ENCODE measurements at regions not wholly inside any gene's neighbourhood (a gene's known extent, or its start where the extent isn't known, plus 50 kb on each side); places are given as distances from the start of the nearest gene placed in this dataset.

- DNase-seq (no peak), ATAC-seq (ENCODE audit: insufficient read depth, low read depth) (no peak)
- TF ChIP-seq EZH2 (IDR thresholded peaks at IDR 0.05; ENCODE audit: borderline replicate concordance, low read depth, low read length, severe bottlenecking) (no peak), CTCF (IDR thresholded peaks at IDR 0.05; ENCODE audit: borderline replicate concordance, extremely low read depth, low read length, poor library complexity, severe bottlenecking) (no peak)
- Histone ChIP-seq H3K4me2 (ENCODE audit: insufficient read depth, low read length) (no peak overlapping the region), H4K20me1 (ENCODE audit: insufficient read depth, low read length) (no peaks in the 10 kb centered on the region), H3K4me1 (ENCODE audit: insufficient read depth, low read length) (peaks cover 36% of the 10 kb centered on the region), H3K4me3 (ENCODE audit: low read depth in 1 of 2, low read length in 2 of 2) (no peak overlapping the region), H3K9me3 (ENCODE audit: insufficient read depth, low read length, severe bottlenecking) (no peaks in the 10 kb centered on the region), H3K9ac (ENCODE audit: low read depth, low read length) (no peak overlapping the region), H3K27me3 (ENCODE audit: insufficient read depth, low read length, poor library complexity) (no peaks in the 10 kb centered on the region), H2AFZ (ENCODE audit: low read depth, low read length) (no peak overlapping the region), H3K79me2 (ENCODE audit: insufficient read depth, low read length) (peaks cover 48% of the 10 kb centered on the region), H3K36me3 (ENCODE audit: insufficient read depth, low read length) (no peaks in the 10 kb centered on the region), H3K27ac (ENCODE audit: low read length) (no peak overlapping the region)
Measured at GRCh38 chrX:45774961-45775360, 574.3 kb upstream of the DIPK2B start.

- TF ChIP-seq CTCF (IDR thresholded peaks at IDR 0.05; ENCODE audit: borderline replicate concordance, extremely low read depth, low read length, poor library complexity, severe bottlenecking) (no peak), EZH2 (IDR thresholded peaks at IDR 0.05; ENCODE audit: borderline replicate concordance, low read depth, low read length, severe bottlenecking) (no peak)
- H3K4me1 ChIP-seq (ENCODE audit: insufficient read depth, low read length), result peaks cover 36% of the 10 kb centered on the region
Measured at GRCh38 chrX:45773572-45773971, 572.9 kb upstream of the DIPK2B start.

GRCh38 chrX:45771560-45772340 lies 571.1 kb upstream of the DIPK2B start:
- no peaks in the 10 kb centered on the region for H3K9me3 ChIP-seq (ENCODE audit: insufficient read depth, low read length, severe bottlenecking)
- TF ChIP-seq CTCF (IDR thresholded peaks at IDR 0.05; ENCODE audit: borderline replicate concordance, extremely low read depth, low read length, poor library complexity, severe bottlenecking) (no peak), EZH2 (IDR thresholded peaks at IDR 0.05; ENCODE audit: borderline replicate concordance, low read depth, low read length, severe bottlenecking) (no peak)
- H3K9ac ChIP-seq (ENCODE audit: low read depth, low read length), result peak overlapping the region; percentile 56
- DNase-seq, result peak; percentile 79
- H3K4me3 ChIP-seq (ENCODE audit: low read depth in 1 of 2, low read length in 2 of 2), result peak overlapping the region in 1 of 2 experiments; percentile 51; a peak in 3 of 4 replicates
- H2AFZ ChIP-seq (ENCODE audit: low read depth, low read length), result peak overlapping the region; percentile 63
- peaks cover 7% of the 10 kb centered on the region for H3K36me3 ChIP-seq (ENCODE audit: insufficient read depth, low read length)
- peak overlapping the region; percentile 93 for H3K27ac ChIP-seq (ENCODE audit: low read length)
- H3K79me2 ChIP-seq (ENCODE audit: insufficient read depth, low read length), result peaks cover 33% of the 10 kb centered on the region
- no peaks in the 10 kb centered on the region for H3K27me3 ChIP-seq (ENCODE audit: insufficient read depth, low read length, poor library complexity)
- peak; percentile 98 for ATAC-seq (ENCODE audit: insufficient read depth, low read depth)
- no peaks in the 10 kb centered on the region for H4K20me1 ChIP-seq (ENCODE audit: insufficient read depth, low read length)
- peak overlapping the region; percentile 62 for H3K4me2 ChIP-seq (ENCODE audit: insufficient read depth, low read length)
- peaks cover 36% of the 10 kb centered on the region for H3K4me1 ChIP-seq (ENCODE audit: insufficient read depth, low read length)

More at GRCh38 chrX:45773572-45773971, 572.9 kb upstream of the DIPK2B start:
- no peak overlapping the region for H3K4me2 ChIP-seq (ENCODE audit: insufficient read depth, low read length)
- no peaks in the 10 kb centered on the region for H3K27me3 ChIP-seq (ENCODE audit: insufficient read depth, low read length, poor library complexity)
- DNase-seq (no peak), ATAC-seq (ENCODE audit: insufficient read depth, low read depth) (no peak)
- no peak overlapping the region for H3K4me3 ChIP-seq (ENCODE audit: low read depth in 1 of 2, low read length in 2 of 2)
- H3K79me2 ChIP-seq (ENCODE audit: insufficient read depth, low read length), result peaks cover 44% of the 10 kb centered on the region
- H4K20me1 ChIP-seq (ENCODE audit: insufficient read depth, low read length), result no peaks in the 10 kb centered on the region
- no peak overlapping the region for H3K9ac ChIP-seq (ENCODE audit: low read depth, low read length)
- peak overlapping the region; percentile 93 for H3K27ac ChIP-seq (ENCODE audit: low read length)
- H2AFZ ChIP-seq (ENCODE audit: low read depth, low read length), result no peak overlapping the region
- no peaks in the 10 kb centered on the region for H3K9me3 ChIP-seq (ENCODE audit: insufficient read depth, low read length, severe bottlenecking)
- peaks cover 7% of the 10 kb centered on the region for H3K36me3 ChIP-seq (ENCODE audit: insufficient read depth, low read length)
